Neuron (in vitro differentiated cells): ENCODE measurements at regions not wholly inside any gene's neighbourhood (a gene's known extent, or its start where the extent isn't known, plus 50 kb on each side); places are given as distances from the start of the nearest gene placed in this dataset.
"Not testable (repeated sequence)": the region's sequence is repeated elsewhere in the genome, so short reads cannot be mapped to it uniquely, and the experiment has no call there.

Source experiments
- H2AFZ ChIP-seq: one replicate; pipeline ENCODE4 v1.6.1; 2013; ENCODE audit warnings: low read depth, mild to moderate bottlenecking, inconsistent platforms, low read length, moderate library complexity
- H3K27me3 ChIP-seq: one replicate; pipeline ENCODE4 v1.6.1; 2013; ENCODE audit warnings: low read length; ENCODE audit not compliant: insufficient read depth
- H3K36me3 ChIP-seq: one replicate; pipeline ENCODE4 v1.6.1; 2013; ENCODE audit warnings: low read length; ENCODE audit not compliant: insufficient read depth
- H3K4me1 ChIP-seq: one replicate; pipeline ENCODE4 v1.6.1; 2013; ENCODE audit warnings: low read length; ENCODE audit not compliant: insufficient read depth
- H3K4me3 ChIP-seq: 2 replicates; pipeline ENCODE4 v1.5.1; 2013; ENCODE audit warnings: mild to moderate bottlenecking, low read length, moderate library complexity
- H3K9me3 ChIP-seq: one replicate; pipeline ENCODE4 v1.6.1; 2013; ENCODE audit warnings: low read length

DNA sequence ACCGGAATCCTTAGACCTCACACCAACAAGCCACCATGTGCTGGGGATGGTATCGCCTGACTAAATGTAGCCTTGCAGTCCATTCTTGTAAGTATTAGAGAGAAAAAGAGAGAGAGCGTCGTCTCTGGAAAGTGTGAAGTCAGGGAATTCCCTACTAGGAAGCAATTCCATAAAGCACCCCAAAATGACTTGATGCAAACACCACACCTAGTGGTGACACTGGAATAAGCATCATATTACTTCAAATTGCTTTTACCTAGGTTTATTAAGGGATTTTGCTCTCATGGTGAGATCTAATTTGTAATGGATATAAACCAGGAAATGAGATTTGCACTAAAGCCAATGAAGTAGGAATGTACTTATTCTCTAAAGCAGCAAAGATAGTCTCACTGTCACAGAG lies 111.4 kb upstream of the METTL9 start:
- not testable (repeated sequence) for H3K4me1 ChIP-seq, H3K9me3 ChIP-seq, H2AFZ ChIP-seq, H3K4me3 ChIP-seq, H3K27me3 ChIP-seq, H3K36me3 ChIP-seq

DNA sequence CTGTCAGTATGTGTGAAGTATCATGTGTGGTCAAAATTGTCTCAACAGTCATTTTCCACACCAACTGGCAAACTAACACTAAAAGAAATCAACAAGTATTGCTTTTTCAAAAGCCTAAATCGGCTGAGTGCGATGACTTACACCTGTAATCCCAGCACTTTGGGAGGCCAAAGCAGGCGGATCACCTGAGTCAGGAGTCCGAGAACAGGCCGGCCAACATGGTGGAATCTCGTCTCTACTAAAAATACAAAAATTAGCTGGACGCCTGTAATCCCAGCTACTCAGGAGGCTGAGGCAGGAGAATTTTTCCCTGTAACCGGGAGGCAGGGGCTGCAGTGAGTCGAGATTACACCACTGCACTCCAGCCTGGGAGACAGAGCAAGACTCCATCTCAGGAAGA lies 100.3 kb upstream of the METTL9 start:
- not testable (repeated sequence) for H3K4me1 ChIP-seq, H2AFZ ChIP-seq, H3K4me3 ChIP-seq, H3K27me3 ChIP-seq, H3K36me3 ChIP-seq, H3K9me3 ChIP-seq

DNA sequence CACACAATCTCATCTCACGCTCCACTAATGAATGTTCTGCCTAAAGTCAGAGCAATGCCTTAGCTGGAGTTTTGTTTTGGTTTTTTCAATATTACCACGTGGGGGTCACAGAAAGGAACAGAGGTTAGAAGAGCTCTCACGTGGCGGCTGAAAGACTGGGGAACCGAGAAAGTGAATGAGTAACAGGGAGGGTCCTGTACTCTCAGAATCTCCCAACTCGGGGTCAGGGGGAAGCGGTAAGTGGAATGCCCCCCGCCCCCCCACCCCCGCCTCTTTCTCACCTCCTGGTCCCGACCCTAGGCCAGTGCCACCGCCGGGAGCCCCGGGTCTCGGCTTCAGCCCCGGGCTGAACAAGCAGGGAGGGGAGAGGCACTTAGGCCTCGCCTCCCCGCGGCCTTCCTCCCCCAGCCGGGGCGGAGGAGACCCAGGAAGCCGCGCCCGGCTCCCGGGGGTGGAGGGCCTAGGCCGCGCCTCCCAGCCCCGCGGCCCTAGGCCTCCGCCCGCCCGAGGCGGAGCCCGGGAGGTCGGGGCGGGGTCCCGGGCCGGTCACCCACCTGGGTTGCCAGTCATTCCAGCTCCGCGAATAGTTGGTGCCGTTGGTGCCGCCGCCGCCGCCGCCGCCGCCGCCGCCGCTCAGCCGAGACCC lies 98.0 kb upstream of the METTL9 start:
- Histone ChIP-seq H3K4me3 (peak overlapping the region; percentile 62), H2AFZ (peak overlapping the region; percentile 77)

DNA sequence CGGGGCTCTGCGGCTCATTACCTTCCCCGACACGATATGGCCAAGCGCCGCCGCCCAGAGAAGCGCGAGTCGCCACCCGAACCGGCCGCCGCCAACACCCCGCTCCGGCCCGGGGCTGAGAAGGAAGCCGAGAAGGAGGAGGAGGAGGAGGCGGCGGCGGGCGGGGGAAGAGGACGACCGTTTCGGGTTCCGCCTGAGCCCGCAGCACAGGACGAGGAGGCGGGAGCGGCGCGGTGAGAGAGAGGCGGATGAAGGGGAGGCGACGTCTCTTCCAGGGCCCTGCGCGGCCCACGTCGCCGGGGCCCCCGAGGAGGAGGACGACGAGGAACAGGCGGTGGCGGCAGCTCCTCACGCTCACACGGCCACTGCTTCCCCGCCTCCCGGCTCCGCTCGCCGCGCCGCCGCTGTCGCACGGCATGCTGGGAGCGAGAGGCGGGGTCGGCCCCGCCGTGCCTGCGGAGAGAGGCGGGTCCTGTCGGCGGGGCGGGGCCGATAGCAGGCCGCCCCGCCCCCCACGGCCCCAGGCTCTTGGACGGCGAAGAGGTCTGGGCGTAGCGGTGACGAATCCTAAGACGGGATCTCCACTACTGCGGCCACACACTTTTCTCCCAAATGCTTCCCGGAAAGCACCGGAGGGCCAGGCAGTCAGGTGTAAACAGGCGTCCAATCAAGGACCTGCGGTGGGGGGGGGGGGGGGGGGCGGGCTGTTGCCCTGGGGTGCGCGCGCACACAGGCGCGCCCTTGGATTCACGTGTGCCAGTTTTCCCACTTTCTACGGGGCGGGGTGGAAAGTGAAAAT lies 97.3 kb upstream of the METTL9 start:
- no peaks in the 10 kb centered on the region for H3K4me1 ChIP-seq
- H3K36me3 ChIP-seq = peaks cover 7% of the 10 kb centered on the region
- no peaks in the 10 kb centered on the region for H3K27me3 ChIP-seq
- H3K9me3 ChIP-seq = no peaks in the 10 kb centered on the region
- peak overlapping the region; percentile 62 for H3K4me3 ChIP-seq
- peak overlapping the region; percentile 77 for H2AFZ ChIP-seq

More for the DNA sequence above, 98.0 kb upstream of the METTL9 start:
- not testable (repeated sequence) for H3K36me3 ChIP-seq, H3K27me3 ChIP-seq, H3K4me1 ChIP-seq, H3K9me3 ChIP-seq

DNA sequence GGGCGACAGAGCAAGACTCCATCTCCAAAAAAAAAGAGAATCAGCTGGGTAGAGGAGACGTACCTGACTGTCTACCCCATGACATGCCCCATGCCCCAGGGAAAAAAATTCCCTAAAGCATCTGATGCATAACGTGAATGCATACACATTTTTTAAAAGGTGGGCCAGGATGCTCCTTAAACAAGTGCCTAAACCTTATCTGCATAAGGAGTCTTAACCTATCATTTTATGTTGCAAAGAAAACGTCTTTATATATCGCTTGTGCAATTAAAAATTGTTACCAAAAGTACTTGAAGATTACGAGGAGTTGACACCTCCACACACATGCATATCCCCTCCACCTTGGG lies 95.8 kb upstream of the METTL9 start:
- peaks cover 15% of the 10 kb centered on the region for H3K36me3 ChIP-seq
- not testable (repeated sequence) for H3K27me3 ChIP-seq, H3K4me1 ChIP-seq, H3K4me3 ChIP-seq, H3K9me3 ChIP-seq, H2AFZ ChIP-seq

DNA sequence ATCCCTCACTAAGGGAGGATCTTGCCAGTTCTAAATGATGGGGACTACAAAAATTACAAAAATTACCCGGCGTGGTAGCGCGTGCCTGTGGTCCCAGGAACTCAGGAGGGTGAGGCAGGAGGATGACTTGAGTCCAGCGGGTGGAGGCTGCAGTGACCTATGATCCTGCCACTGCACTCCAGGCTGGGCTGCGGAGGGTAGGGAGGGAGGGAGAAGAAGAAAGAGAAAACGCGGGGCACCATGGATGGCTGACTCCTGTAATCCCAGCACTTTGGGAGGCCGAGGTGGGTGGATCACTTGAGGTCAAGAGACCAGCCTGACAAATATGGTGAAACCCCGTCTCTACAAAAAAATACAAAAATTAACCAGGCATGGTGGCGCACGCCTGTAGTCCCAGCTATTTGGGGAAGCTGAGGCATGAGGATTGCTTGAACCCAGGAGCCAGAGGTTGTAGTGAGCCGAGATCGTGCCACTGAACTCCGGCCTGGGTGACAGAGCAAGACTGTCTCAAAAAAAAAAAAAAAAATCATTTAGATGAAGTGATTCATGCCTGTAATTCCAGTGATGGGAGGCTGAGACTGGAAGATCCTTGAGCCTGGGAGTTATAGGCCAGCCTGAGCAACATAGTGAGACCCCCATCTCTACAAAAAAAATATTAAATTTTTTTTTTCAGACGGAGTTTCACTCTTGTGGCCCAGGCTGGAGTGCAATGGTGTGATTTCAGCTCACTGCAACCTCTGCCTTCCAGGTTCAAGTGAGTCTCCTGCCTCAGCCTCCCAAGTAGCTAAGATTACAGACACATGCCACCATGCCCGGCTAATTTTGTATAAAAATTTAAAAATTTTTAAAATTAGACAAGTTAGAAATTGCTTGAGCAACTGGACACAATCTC lies 95.2 kb upstream of the METTL9 start:
- H3K9me3 ChIP-seq, H3K4me3 ChIP-seq, H3K4me1 ChIP-seq, H2AFZ ChIP-seq, H3K27me3 ChIP-seq: not testable (repeated sequence)
- peaks cover 15% of the 10 kb centered on the region for H3K36me3 ChIP-seq

DNA sequence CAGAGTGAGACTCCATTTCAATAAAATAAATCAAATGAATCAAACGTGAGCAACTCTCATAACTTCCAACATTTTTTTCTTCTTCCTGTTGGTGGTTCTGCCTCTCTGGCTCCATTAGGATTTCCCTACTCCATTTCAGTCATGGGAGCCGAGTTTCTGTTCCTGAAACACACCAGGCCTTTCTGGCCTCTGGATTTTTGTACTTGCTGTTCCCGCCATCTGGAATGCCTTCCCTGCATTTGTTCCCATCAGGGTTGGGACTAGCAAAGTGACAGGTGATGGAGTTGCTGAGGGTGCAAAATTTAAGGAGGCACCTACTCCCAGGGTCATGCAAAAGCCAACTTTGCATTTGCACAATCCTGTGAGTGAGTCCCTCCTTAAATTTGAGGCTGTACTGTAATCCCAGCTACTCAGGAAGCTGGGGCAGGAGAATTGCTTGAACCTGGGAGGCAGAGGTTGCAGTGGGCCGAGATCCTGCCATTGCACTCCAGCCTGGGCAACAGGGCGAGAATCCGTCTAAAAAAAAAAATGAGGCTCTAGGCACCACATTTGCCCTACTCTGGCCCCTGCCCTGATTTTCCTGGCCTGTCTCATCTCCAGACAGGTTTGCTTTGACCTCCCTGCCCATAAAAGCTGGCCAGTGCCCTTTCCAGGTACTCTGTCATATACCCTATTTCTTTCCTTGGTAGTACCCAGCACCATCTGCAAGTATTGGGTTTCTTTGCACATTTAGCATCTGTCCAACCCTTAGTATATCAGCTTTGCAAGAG lies 93.4 kb upstream of the METTL9 start:
- H3K36me3 ChIP-seq = peaks cover 15% of the 10 kb centered on the region
- H3K9me3 ChIP-seq, H2AFZ ChIP-seq, H3K4me3 ChIP-seq, H3K27me3 ChIP-seq, H3K4me1 ChIP-seq: not testable (repeated sequence)

DNA sequence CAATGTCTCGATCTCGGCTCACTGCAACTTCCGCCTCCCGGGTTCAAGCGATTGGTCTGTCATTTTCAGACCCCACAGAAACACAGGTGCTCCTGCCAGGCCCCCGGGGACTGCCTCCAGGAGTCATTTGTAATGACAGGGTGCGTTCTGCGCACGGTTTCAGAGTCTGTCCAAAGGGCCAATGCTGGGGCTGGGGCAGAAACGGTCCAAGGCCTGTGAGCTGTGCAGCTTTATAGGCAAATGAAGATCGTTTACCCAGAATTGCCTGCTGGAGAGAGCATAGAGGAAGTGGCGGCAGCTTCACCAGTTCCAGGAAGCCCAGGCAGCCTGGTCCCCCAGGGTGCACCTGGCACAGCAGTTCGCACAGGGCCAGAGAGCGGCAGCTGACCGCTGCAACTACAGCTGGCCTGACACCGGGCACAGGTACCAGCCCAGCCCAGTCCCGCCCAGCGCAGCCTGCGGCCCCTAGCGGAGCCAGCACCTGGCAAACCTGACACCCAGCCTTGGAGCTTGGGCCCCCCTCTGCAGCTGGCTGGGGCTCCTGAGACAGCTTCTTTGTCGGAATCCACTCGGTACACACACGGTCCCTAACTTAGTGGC lies 92.4 kb upstream of the METTL9 start:
- H3K4me1 ChIP-seq = peaks cover 12% of the 10 kb centered on the region
- not testable (repeated sequence) for H3K9me3 ChIP-seq, H2AFZ ChIP-seq, H3K4me3 ChIP-seq, H3K27me3 ChIP-seq
- peaks cover 15% of the 10 kb centered on the region for H3K36me3 ChIP-seq

DNA sequence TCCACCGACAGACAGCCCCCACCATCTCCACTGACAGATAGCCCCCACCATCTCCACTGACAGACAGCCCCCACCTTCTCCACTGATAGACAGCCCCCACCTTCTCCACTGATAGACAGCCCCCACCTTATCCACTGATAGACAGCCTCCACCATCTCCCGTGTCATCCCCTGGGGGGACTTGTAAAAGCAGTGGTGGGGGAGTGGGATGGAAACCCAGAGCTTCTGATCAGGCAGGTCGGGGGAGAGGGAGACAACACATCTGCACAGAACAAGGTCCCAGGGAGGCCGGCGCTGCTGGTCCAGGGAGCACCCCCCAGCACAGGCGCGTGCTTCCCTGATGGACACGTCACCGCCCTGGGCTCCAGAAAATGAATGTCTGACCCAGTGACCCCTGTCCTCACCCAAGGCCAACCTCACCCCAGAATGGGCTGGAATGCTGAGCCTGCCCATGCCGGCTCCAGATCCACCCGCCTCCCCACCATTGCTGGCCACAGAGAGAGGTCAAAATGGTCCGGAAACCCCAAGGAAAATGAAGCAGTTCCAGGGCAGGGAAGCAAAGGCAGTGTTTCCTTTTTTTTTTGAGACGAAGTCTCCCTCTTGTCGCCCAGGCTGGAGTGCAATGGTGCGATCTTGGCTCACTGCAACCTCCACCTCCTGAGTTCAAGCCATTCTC lies 91.6 kb upstream of the METTL9 start:
- Histone ChIP-seq H3K36me3 (peaks cover 19% of the 10 kb centered on the region), H3K4me1 (peaks cover 20% of the 10 kb centered on the region)
- H2AFZ ChIP-seq, H3K27me3 ChIP-seq, H3K9me3 ChIP-seq, H3K4me3 ChIP-seq: not testable (repeated sequence)

DNA sequence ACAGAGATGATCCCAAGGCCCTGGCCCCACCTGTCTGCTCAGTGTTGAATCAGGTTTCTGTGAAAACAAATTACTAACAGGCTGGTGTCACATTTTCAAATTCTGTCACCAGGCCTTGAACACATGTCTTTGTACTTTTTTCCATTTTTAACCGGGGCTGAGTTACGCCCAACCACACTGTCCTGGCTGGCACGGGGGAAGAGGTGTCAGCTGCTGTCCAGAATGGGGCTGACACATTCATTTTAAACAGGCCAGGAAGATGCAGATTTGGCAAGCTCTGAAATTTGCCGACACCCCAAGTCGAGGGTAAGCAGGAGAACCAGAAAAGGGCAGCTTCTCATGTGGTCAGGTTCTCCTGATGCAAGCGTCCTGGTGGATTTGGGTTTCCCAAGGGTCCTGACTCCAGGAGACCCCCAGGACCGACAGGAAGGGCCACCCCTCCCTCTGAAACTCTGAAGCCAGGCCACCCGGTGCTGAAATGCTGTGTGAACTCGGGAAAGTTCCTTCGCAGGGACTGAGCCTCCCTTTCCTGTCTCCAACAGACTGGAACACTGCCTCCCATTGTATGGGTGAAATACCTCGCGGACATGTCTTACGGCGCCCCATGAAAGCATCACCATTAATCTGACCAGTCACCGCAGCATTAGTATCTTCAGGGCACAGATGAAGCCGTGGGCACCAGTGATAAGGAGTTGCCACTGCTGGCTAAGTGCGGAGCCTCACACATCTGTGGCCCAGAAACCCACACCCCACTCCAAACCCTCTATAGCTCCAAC lies 90.5 kb upstream of the METTL9 start:
- not testable (repeated sequence) for H3K27me3 ChIP-seq, H3K9me3 ChIP-seq, H2AFZ ChIP-seq, H3K4me3 ChIP-seq
- peaks cover 23% of the 10 kb centered on the region for H3K4me1 ChIP-seq
- H3K36me3 ChIP-seq = peaks cover 15% of the 10 kb centered on the region

DNA sequence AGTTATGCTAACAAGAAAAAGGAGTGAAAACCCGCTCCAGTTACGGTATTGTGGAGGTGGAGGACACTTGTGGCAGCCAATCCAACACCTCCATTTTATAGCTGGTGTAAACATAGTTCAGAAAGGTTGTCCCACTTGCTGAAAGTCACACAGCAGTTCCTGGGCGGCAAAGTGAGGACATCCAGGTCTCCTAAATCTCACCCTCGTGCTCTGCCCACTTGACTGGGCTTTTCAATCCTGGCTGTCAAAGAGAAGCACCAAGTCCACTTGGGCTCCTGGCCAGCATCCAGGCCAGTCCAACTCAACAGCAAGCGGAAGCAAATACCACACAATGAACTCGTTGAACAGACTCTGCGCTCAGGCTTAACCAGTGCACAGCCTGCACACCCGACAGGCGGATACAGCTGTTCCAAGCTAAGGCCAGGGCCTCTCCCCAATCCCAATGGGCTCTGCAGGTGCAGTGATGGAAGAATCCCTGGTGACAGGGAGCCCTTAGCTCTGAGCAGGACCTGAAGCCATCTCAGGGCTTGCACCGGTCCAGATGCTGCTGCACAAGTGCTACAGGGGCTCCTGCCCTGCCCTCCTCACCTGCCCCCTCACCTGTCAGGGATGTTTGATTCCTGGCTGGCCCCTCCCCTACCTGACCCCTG lies 89.8 kb upstream of the METTL9 start:
- not testable (repeated sequence) for H3K9me3 ChIP-seq, H3K27me3 ChIP-seq, H3K4me3 ChIP-seq, H2AFZ ChIP-seq
- peaks cover 15% of the 10 kb centered on the region for H3K36me3 ChIP-seq
- H3K4me1 ChIP-seq = peaks cover 29% of the 10 kb centered on the region
